OCI-LY7 (cell line): ENCODE measurements at regions not wholly inside any gene's neighbourhood (a gene's known extent, or its start where the extent isn't known, plus 50 kb on each side); places are given as distances from the start of the nearest gene placed in this dataset.

Source experiments
- CTCF ChIP-seq: fragments of 200-600 bp; sonication (generic); conservative IDR thresholded peaks from 2 replicates; pipeline ENCODE4 v1.5.1; 2014; ENCODE audit warnings: mild to moderate bottlenecking, antibody characterized with exemption, low read length, moderate library complexity, mixed read lengths
- EZH2phosphoT487 ChIP-seq: fragments of 200-600 bp; sonication (generic); IDR thresholded peaks from 2 replicates; pipeline ENCODE4 v1.6.1; 2018; ENCODE audit warnings: low read depth, borderline replicate concordance, mild to moderate bottlenecking, mixed run types, antibody characterized with exemption, low read length, moderate library complexity, mixed read lengths

DNA sequence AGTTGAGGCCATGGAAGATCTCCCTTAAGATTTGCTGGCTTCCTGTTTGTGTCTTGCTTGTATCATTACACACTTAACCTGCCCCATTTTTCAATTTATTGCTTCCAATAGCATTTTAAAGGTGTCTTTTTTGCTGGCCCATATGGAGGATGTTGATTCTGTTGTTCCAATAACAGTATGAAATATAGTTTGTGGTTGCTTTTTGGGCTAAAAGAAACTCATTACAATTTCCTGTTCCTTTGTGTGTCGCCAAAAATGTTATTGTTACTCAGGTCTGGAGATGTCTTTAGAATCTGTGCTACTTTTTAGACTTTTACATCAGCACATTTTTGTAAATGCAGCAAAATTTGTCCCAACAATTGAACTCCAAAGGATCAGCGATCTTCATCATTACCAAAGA is 234.0 kb upstream of the ITGA4 start:
- no peak for TF ChIP-seq CTCF
- no peak for TF ChIP-seq EZH2phosphoT487
